Tibial nerve (tissue), 4 donors: ENCODE measurements at regions not wholly inside any gene's neighbourhood (a gene's known extent, or its start where the extent isn't known, plus 50 kb on each side); places are given as distances from the start of the nearest gene placed in this dataset.

Source experiments
- DNase-seq, 2 donors: peaks; one replicate each; pipeline ENCODE4 v3.0.0-alpha.2; 2019; ENCODE audit warnings: low spot score in 2 of 2
- H3K27ac ChIP-seq, 4 donors: fragments of 200-600 bp; sonication (generic) in 3 of 4; one replicate each; pipeline ENCODE4 v1.5.1; 2017 to 2019; ENCODE audit warnings: mild to moderate bottlenecking in 1 of 4
- H3K27me3 ChIP-seq, 2 donors: fragments of 200-600 bp; sonication (generic) in 1 of 2; one replicate each; pipeline versions ENCODE4 v1.5.1 to v1.6.0; 2017 to 2019
- H3K36me3 ChIP-seq, 3 donors: fragments of 200-600 bp; sonication (generic); one replicate each; pipeline ENCODE4 v1.5.1; 2018 to 2019
- H3K4me1 ChIP-seq, 4 donors: fragments of 200-600 bp; sonication (generic) in 3 of 4; one replicate each; pipeline ENCODE4 v1.5.1; 2017 to 2019
- H3K4me3 ChIP-seq, 4 donors: fragments of 200-600 bp; sonication (generic) in 3 of 4; one replicate each; pipeline ENCODE4 v1.5.1; 2017 to 2019; ENCODE audit warnings: mild to moderate bottlenecking in 1 of 4, moderate library complexity in 1 of 4
- H3K9me3 ChIP-seq, 4 donors: fragments of 200-600 bp; sonication (generic) in 3 of 4; one replicate each; pipeline ENCODE4 v1.5.1; 2017 to 2019
- CTCF ChIP-seq, 5 experiments: fragments of 200-600 bp in 3 of 5; fragments of 450-650 bp in 2 of 5; sonication (generic) in 3 of 5; IDR thresholded peaks; one replicate each; pipeline ENCODE4 v1.5.1; 2016 to 2019; ENCODE audit warnings: antibody characterized with exemption in 5 of 5, mild to moderate bottlenecking in 3 of 5, moderate library complexity in 2 of 5
- EP300 ChIP-seq, 2 donors: sonication (generic); formaldehyde crosslinking; IDR thresholded peaks; one replicate each; pipeline ENCODE4 v1.6.1; 2017; ENCODE audit warnings: antibody characterized with exemption in 2 of 2, mild to moderate bottlenecking in 1 of 2
- POLR2A ChIP-seq, 2 donors: fragments of 450-650 bp; IDR thresholded peaks; one replicate each; pipeline ENCODE4 v1.6.1; 2017; ENCODE audit warnings: antibody characterized with exemption in 2 of 2, mild to moderate bottlenecking in 2 of 2, moderate library complexity in 2 of 2
- WGBS, 2 donors: methylation state at CpG; one replicate each; pipeline ENCODE4 v1.1.5; 2018; 5-methylcytosine and 5-hydroxymethylcytosine counted together

- 30 to 48% methylated on average over 5 of the region's 5 CpGs for WGBS, 2 donors
- H3K4me3 ChIP-seq: no peak overlapping the region
- H3K4me1 ChIP-seq: no peaks in the 10 kb centered on the region
- TF ChIP-seq CTCF (IDR thresholded peaks at IDR 0.05): no peak
- no peak for TF ChIP-seq POLR2A (IDR thresholded peaks at IDR 0.05)
- no peak for TF ChIP-seq EP300 (IDR thresholded peaks at IDR 0.05)
- H3K9me3 ChIP-seq: no peaks in the 10 kb centered on the region
- DNase-seq: no peak
- H3K36me3 ChIP-seq: no peaks in the 10 kb centered on the region
- no peak overlapping the region for H3K27ac ChIP-seq
- H3K27me3 ChIP-seq: no peaks in the 10 kb centered on the region
These were observed 107.3 kb upstream of the ADGRL4 start for GRCh38 chr1:79113836-79114235.

- H3K36me3 ChIP-seq: no peaks in the 10 kb centered on the region
- TF ChIP-seq POLR2A (IDR thresholded peaks at IDR 0.05) (no peak), CTCF (IDR thresholded peaks at IDR 0.05) (no peak), EP300 (IDR thresholded peaks at IDR 0.05) (no peak)
- no peaks in the 10 kb centered on the region for H3K4me1 ChIP-seq
- H3K4me3 ChIP-seq: no peak overlapping the region
- no peak for DNase-seq
- no peak overlapping the region for H3K27ac ChIP-seq
- no peaks in the 10 kb centered on the region for H3K27me3 ChIP-seq
- H3K9me3 ChIP-seq: no peaks in the 10 kb centered on the region
These were observed 104.2 kb upstream of the ADGRL4 start for GRCh38 chr1:79110749-79111148.

GRCh38 chr1:79109445-79109844 is 102.9 kb upstream of the ADGRL4 start:
- Histone ChIP-seq H3K27ac (no peak overlapping the region), H3K27me3 (no peaks in the 10 kb centered on the region), H3K4me1 (no peaks in the 10 kb centered on the region), H3K4me3 (no peak overlapping the region), H3K9me3 (no peaks in the 10 kb centered on the region), H3K36me3 (no peaks in the 10 kb centered on the region)
- TF ChIP-seq EP300 (IDR thresholded peaks at IDR 0.05): no peak
- no peak for TF ChIP-seq CTCF (IDR thresholded peaks at IDR 0.05)
- no peak for TF ChIP-seq POLR2A (IDR thresholded peaks at IDR 0.05)
- 88 to 96% methylated on average over 1 of the region's 1 CpG for WGBS, 2 donors
- no peak for DNase-seq

- no peaks in the 10 kb centered on the region for H3K9me3 ChIP-seq
- H3K4me1 ChIP-seq: no peaks in the 10 kb centered on the region
- H3K27ac ChIP-seq: no peak overlapping the region
- no peak overlapping the region for H3K4me3 ChIP-seq
- no peaks in the 10 kb centered on the region for H3K27me3 ChIP-seq
- no peak for DNase-seq
- TF ChIP-seq EP300 (IDR thresholded peaks at IDR 0.05): no peak
- TF ChIP-seq POLR2A (IDR thresholded peaks at IDR 0.05): no peak
- TF ChIP-seq CTCF (IDR thresholded peaks at IDR 0.05): no peak
- WGBS, 2 donors: 43 to 48% methylated on average over 2 of the region's 2 CpGs
- no peaks in the 10 kb centered on the region for H3K36me3 ChIP-seq
These were observed 99.0 kb upstream of the ADGRL4 start for GRCh38 chr1:79105500-79105899.

- no peaks in the 10 kb centered on the region for H3K27me3 ChIP-seq
- DNase-seq: no peak
- H3K27ac ChIP-seq: no peak overlapping the region
- no peak for TF ChIP-seq CTCF (IDR thresholded peaks at IDR 0.05)
- no peak for TF ChIP-seq EP300 (IDR thresholded peaks at IDR 0.05)
- no peak for TF ChIP-seq POLR2A (IDR thresholded peaks at IDR 0.05)
- H3K4me3 ChIP-seq: no peak overlapping the region
- H3K4me1 ChIP-seq: no peaks in the 10 kb centered on the region
- WGBS, 2 donors: 85 to 86% methylated on average over 3 of the region's 3 CpGs
- no peaks in the 10 kb centered on the region for H3K36me3 ChIP-seq
- no peaks in the 10 kb centered on the region for H3K9me3 ChIP-seq
These were observed 98.1 kb upstream of the ADGRL4 start for GRCh38 chr1:79104617-79105016.
